ENCODE measurements at regions not wholly inside any gene's neighbourhood (a gene's known extent, or its start where the extent isn't known, plus 50 kb on each side); places are given as distances from the start of the nearest gene placed in this dataset.

- DNase-seq (ENCODE audit: extremely low read depth, low read depth) = no peak
- TF ChIP-seq CTCF (IDR thresholded peaks at IDR 0.05; ENCODE audit: low read depth, low read length, missing control alignments) = no peak
- no peak overlapping the region for H3K4me3 ChIP-seq (replicated peaks; ENCODE audit: low read depth, low read length)
Observed at GRCh38 chr1:197850918-197851317, 51.5 kb upstream of the C1orf53 start.

- TF ChIP-seq CTCF (IDR thresholded peaks at IDR 0.05; ENCODE audit: low read depth, low read length, missing control alignments) = no peak
- no peak overlapping the region for H3K4me3 ChIP-seq (replicated peaks; ENCODE audit: low read depth, low read length)
- DNase-seq (ENCODE audit: extremely low read depth, low read depth) = no peak
Observed at GRCh38 chr1:197850042-197850441, 52.4 kb upstream of the C1orf53 start.

- no peak for TF ChIP-seq CTCF (IDR thresholded peaks at IDR 0.05; ENCODE audit: low read depth, low read length, missing control alignments)
- H3K4me3 ChIP-seq (replicated peaks; ENCODE audit: low read depth, low read length) = no peak overlapping the region
- DNase-seq (ENCODE audit: extremely low read depth, low read depth) = no peak
Observed at GRCh38 chr1:197848350-197848749, 54.1 kb upstream of the C1orf53 start.

- no peak for DNase-seq (ENCODE audit: extremely low read depth, low read depth)
- no peak for TF ChIP-seq CTCF (IDR thresholded peaks at IDR 0.05; ENCODE audit: low read depth, low read length, missing control alignments)
- H3K4me3 ChIP-seq (replicated peaks; ENCODE audit: low read depth, low read length) = no peak overlapping the region
Observed at GRCh38 chr1:197845886-197846285, 56.5 kb upstream of the C1orf53 start.

GRCh38 chr1:197844651-197845050 lies 57.8 kb upstream of the C1orf53 start:
- H3K4me3 ChIP-seq (replicated peaks; ENCODE audit: low read depth, low read length) = no peak overlapping the region
- DNase-seq (ENCODE audit: extremely low read depth, low read depth) = no peak
- TF ChIP-seq CTCF (IDR thresholded peaks at IDR 0.05; ENCODE audit: low read depth, low read length, missing control alignments) = no peak

- H3K4me3 ChIP-seq (replicated peaks; ENCODE audit: low read depth, low read length) = no peak overlapping the region
- no peak for TF ChIP-seq CTCF (IDR thresholded peaks at IDR 0.05; ENCODE audit: low read depth, low read length, missing control alignments)
- no peak for DNase-seq (ENCODE audit: extremely low read depth, low read depth)
Observed at GRCh38 chr1:197843401-197843800, 59.0 kb upstream of the C1orf53 start.

- H3K4me3 ChIP-seq (replicated peaks; ENCODE audit: low read depth, low read length) = no peak overlapping the region
- no peak for DNase-seq (ENCODE audit: extremely low read depth, low read depth)
- TF ChIP-seq CTCF (IDR thresholded peaks at IDR 0.05; ENCODE audit: low read depth, low read length, missing control alignments) = no peak
Observed at GRCh38 chr1:197842646-197843045, 59.8 kb upstream of the C1orf53 start.
